AG09319 (cell line): ENCODE measurements at regions not wholly inside any gene's neighbourhood (a gene's known extent, or its start where the extent isn't known, plus 50 kb on each side); places are given as distances from the start of the nearest gene placed in this dataset.
A peak's percentile ranks its signal among the peaks of the same experiment; 100 is the strongest.
"Not testable (repeated sequence)": the region's sequence is repeated elsewhere in the genome, so short reads cannot be mapped to it uniquely, and the experiment has no call there.

Experiments used
- DNase-seq: peaks from one replicate; pipeline ENCODE4 v3.0.0-alpha.2; 2010; ENCODE audit warnings: low read depth; ENCODE audit errors: extremely low read depth
- TF ChIP-seq, protein P1 (sequence below): IDR thresholded peaks from 2 replicates; pipeline ENCODE4 v1.5.1; 2011; ENCODE audit warnings: low read depth, mild to moderate bottlenecking, inconsistent platforms, low read length, moderate library complexity

DNA sequence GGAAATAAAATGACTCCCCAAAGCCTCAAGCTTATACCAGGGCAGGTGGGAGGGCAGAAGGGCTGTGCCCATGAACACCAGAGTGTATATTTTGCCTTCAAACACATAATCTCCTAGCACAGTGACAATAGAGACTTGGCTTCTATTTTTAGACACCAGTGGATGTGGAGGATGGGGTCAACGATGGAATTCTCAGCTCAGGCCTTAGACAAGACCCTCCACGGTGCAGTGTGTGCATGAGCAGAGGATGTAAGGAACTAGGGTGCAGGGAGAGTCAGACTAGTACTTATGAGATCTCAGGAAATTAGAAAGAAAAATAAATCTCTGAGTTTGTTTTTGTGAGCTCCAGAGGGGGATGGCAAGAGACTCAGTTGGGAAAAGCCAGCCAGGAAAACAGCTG is 113.6 kb upstream of the CADM1 start:
- TF ChIP-seq, protein P1, sequence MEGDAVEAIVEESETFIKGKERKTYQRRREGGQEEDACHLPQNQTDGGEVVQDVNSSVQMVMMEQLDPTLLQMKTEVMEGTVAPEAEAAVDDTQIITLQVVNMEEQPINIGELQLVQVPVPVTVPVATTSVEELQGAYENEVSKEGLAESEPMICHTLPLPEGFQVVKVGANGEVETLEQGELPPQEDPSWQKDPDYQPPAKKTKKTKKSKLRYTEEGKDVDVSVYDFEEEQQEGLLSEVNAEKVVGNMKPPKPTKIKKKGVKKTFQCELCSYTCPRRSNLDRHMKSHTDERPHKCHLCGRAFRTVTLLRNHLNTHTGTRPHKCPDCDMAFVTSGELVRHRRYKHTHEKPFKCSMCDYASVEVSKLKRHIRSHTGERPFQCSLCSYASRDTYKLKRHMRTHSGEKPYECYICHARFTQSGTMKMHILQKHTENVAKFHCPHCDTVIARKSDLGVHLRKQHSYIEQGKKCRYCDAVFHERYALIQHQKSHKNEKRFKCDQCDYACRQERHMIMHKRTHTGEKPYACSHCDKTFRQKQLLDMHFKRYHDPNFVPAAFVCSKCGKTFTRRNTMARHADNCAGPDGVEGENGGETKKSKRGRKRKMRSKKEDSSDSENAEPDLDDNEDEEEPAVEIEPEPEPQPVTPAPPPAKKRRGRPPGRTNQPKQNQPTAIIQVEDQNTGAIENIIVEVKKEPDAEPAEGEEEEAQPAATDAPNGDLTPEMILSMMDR = no peak

DNA sequence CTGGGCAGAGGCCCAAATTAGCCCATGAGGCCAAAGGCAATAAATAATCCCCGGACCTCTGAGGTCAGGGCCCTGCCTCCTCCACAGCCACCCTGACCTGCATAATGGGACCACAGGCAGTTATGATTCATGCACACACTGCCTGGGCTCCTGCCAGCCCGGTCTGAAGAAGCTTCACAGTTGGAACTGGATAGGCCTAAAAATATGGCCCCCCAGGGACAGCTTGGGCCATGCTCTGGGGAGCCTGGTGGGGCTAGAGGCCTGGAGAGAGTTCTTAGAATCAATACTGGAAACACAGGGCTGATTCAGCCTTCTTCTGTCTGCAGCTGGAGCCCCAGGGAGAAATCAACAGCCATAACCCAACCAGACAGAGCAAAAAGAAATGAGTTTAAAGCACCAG is 112.8 kb upstream of the CADM1 start:
- DNase-seq = peak; percentile 8
- TF ChIP-seq, protein P1 = no peak

More for the DNA sequence above, 113.6 kb upstream of the CADM1 start:
- DNase-seq = no peak

DNA sequence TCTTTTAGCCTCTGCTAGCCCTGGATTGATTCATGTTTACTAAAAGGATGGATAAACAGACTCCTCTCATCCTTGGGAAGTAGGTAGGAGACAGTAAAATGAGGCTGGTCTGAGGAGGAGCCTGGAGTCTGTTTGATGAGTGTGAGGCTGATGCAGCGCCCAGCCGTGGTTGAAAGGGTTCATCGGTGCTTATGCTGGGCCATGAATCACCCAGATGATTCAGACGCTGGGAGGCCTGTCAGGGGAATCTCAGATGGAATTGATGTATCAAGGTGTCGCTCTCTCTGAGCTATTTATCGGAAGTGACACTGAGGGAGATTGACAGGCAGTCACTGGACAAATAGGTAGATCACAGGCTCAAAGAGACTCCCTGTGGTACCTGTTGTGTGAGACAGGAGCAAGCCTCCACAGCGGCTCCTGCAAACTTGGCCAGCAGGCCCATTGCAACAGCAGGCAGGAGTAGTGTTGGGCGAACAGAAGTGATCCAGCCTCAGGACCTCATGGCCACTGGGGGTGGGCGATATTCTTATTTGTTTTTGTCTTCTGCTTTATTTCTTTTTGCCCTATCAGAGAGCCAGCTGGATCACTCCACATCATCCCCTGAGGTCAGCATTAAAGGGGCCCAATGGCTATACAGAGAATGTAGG is 109.9 kb upstream of the CADM1 start:
- TF ChIP-seq, protein P1 = no peak; the same call in none of the 2 replicates
- no peak for DNase-seq

DNA sequence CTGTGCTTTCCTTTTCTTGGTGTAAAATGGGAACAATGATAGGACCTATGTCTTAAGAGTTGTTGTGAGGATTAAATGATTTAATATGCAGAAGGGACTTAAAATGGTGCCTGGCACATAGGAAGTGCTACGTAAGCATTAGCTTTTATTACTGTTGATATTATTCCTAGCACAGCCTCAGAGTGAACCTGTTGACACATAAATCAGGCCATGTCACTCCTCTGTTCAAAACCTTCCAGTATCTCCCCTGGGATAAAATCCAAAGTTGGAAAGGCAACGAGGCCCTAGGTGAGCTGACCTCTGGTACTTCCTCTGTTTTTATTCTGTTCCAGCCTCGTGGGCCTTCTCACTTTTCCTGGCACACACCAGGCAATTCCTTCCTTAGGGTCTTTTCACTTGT is 108.8 kb upstream of the CADM1 start:
- TF ChIP-seq, protein P1 = no peak
- DNase-seq = no peak

DNA sequence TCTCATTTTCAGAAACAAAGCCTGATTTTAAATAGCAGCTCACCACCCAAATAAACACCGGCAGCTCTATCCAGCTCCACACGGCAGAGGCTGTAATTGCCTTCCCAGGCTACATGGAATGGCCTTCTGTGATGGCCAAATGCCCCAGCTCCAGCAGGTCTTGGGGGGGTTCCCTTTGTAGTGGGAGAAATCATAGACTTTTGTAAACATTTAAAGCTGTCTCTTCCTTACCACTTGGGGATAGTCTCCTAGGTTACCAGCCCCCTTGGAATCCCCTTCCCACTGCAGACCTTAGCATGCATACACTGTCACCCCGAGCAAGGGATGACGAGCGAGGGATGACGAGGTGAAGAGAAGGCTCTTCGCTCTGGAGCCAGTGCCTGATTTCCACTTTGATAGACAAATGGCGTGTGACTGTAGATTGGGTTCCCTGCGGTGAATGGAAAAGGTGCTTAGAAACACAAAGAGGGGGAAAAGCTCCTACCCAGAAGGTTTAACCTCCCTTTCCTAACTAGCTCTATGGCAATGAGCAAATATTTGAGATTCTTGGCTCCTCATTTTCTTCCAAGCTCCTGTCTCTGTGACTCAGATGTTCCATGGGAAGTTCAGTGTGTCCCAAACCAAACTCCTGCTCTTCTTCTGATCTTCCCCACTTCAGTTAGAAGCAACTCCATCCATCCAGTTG is 108.0 kb upstream of the CADM1 start:
- TF ChIP-seq, protein P1 = no peak
- no peak for DNase-seq

DNA sequence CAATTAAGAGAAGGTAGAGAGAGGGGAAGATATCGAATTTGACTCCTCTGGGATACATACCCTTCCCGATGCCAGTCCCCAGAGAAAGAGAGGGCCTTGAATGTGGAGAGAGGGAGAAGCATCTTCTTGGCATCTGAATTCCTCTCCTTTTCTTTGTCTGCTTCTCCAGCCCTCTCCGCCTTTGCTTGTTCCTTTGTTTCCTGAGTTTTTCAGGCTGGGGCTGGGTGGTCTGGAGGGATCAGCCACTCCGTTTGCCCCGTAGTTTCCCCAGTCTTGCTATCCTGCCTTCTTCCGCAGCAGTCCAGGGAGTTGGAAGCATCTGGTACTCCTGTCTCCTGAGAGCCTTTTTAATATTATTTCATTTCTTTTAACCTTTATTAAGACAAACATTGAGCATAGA is 107.1 kb upstream of the CADM1 start:
- TF ChIP-seq, protein P1 = no peak
- no peak for DNase-seq

DNA sequence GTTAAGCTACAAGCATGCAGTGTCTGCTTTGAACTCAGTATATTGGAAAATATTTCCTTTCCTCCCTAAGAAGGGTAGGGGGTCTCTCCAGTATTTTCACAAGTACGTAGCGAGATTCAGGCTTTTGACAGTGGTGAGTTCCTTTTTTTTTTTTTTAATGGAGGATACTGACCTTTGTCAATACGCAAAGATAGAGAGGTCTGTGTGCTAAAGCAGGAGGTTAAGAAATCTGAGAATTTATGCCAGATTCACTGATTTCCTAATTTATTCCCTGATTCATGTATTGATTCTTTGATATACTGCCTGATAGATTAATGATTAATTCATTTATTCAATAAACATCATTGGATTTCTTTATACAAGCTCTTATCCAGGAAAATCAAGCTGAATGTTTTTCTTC is 106.7 kb upstream of the CADM1 start:
- TF ChIP-seq, protein P1 = no peak
- DNase-seq = no peak

DNA sequence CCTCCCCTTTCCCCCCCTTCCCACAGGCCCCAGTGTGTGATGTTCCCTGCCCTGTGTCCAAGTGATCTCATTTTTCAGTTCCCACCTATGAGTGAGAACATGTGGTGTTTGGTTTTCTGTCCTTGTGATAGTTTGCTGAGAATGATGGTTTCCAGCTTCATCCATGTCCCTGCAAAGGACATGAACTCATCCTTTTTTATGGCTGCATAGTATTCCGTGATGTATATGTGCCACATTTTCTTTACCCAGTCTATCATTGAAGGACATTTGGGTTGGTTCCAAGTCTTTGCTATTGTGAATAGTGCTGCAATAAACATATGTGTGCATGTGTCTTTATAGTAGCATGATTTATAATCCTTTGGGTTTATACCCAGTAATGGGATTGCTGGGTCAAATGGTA is 106.0 kb upstream of the CADM1 start:
- not testable (repeated sequence) for DNase-seq
